Mucosa of descending colon (tissue), 3 donors: ENCODE measurements at regions not wholly inside any gene's neighbourhood (a gene's known extent, or its start where the extent isn't known, plus 50 kb on each side); places are given as distances from the start of the nearest gene placed in this dataset.

Source experiments
- ATAC-seq: fragments of 200-7000 bp; cut with Tn5 transposase; one replicate; pipeline ENCODE4 v1.9.1; 2020; ENCODE audit warnings: mild to moderate bottlenecking, moderate library complexity
- DNase-seq, 3 donors: peaks; one replicate each; pipeline ENCODE4 v3.0.0-alpha.2; 2020
- H3K36me3 ChIP-seq: fragments of 200-600 bp; one replicate; pipeline ENCODE4 v1.8.0; 2021; ENCODE audit warnings: low read depth, mild to moderate bottlenecking
- H3K4me1 ChIP-seq: fragments of 200-600 bp; one replicate; pipeline ENCODE4 v1.8.0; 2021; ENCODE audit warnings: low read depth, mild to moderate bottlenecking
- H3K4me3 ChIP-seq: fragments of 200-600 bp; one replicate; pipeline ENCODE4 v1.8.0; 2021; ENCODE audit warnings: mild to moderate bottlenecking
- H3K9me3 ChIP-seq: fragments of 200-600 bp; one replicate; pipeline ENCODE4 v1.8.0; 2021; ENCODE audit warnings: mild to moderate bottlenecking
- intact Hi-C, 2 donors: fragments of 100-400 bp; cut with DNase I in 1 of 2; cut with micrococcal nuclease in 1 of 2; formaldehyde crosslinking; loops; one replicate each; pipeline versions ENCODE4 v1.11.0 to v1.11.1; 2022; cut with DNase I, micrococcal nuclease
- TF ChIP-seq, protein P1 (sequence below): fragments of 200-600 bp; IDR thresholded peaks from one replicate; pipeline ENCODE4 v1.8.0; 2022; ENCODE audit warnings: antibody characterized with exemption, mild to moderate bottlenecking
- donor health status: DM: no; HTN: no; CAD: no; lungs with moderate emphysema.
- donor health status: DM: no; HTN: no; CAD: no.
- donor health status: DM: no; HTN: yes; CAD: no.

DNA sequence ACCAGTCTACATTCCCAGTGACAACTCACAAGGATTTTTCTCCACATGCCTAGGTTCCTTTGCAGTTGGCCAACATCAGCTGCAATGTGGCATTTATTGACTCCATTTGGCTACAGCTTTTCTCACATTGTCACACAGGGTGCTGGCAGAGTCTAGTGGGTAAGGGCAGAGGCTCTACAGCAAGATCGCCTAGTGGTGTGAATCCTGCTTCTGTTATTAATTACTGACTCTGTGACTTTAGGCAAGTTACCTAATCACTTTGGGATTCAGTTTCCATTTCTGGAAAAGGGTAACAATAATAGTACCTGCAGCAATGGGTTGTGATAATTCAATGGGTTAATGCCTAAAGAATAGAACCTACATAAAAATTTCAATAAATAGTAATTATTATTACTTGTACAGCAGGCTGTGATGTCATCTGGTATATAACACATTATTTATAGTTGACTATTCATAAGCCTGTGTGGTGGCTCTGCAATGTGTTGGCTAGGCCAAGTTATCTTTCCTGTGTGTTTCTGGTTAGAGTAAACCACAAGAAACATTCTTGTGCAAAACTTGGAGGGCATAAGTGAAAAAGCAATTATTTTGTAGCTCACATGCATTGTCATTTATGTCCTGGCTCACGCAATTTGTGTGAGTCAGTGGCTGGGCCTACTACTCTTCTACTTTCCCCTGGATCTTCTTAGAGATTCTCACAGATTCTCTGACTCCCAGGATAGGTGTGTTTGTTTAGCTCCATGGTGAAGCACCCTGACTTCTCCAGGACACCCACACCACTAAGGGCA is 59.5 kb downstream of the PTGS2 start:
- no peak for ATAC-seq
- TF ChIP-seq, protein P1, sequence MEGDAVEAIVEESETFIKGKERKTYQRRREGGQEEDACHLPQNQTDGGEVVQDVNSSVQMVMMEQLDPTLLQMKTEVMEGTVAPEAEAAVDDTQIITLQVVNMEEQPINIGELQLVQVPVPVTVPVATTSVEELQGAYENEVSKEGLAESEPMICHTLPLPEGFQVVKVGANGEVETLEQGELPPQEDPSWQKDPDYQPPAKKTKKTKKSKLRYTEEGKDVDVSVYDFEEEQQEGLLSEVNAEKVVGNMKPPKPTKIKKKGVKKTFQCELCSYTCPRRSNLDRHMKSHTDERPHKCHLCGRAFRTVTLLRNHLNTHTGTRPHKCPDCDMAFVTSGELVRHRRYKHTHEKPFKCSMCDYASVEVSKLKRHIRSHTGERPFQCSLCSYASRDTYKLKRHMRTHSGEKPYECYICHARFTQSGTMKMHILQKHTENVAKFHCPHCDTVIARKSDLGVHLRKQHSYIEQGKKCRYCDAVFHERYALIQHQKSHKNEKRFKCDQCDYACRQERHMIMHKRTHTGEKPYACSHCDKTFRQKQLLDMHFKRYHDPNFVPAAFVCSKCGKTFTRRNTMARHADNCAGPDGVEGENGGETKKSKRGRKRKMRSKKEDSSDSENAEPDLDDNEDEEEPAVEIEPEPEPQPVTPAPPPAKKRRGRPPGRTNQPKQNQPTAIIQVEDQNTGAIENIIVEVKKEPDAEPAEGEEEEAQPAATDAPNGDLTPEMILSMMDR: no peak
- intact Hi-C loops: no loop called here
- Histone ChIP-seq H3K9me3 (no peaks in the 10 kb centered on the region), H3K4me1 (no peaks in the 10 kb centered on the region), H3K4me3 (no peak overlapping the region), H3K36me3 (no peaks in the 10 kb centered on the region)
- no peak for DNase-seq

DNA sequence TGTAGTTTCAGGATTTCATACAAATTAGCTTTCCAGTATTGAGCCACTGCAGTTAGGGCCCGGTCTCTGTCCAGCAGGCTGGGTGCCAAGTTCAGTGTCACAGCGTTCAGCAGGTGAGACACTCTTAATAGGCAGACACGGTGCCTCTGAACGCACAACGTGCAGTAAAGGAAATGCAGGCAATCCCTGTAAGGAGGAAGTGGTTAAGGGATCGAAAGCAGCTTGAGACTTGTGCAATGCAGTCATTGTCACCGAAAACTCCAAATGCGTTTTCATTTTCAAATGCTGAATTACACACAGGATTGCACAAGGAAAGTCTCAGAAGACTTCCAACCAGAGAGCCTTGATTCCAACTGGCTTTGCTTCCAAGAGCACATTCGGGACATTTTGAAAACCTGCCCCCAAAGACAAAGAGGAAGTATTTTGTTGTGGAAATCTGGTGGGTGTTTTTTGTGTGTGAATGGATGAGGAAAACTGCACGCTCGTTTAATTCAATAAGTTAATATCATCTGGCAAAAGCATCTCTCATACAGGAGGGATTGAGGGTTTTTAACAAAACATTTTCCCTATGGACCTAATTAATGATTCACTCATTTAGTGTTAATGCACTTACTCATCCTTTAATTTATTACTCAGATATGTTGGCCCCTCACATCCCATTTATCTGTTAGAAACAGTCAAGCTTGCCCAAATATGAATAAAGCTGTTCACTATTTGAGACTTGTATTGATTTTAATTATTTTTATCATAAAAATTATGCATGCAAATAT is 61.6 kb downstream of the PTGS2 start:
- ATAC-seq: peak; percentile 98
- peak; percentile 60 to 67 (median 66) for DNase-seq
- H3K4me1 ChIP-seq: no peaks in the 10 kb centered on the region
- TF ChIP-seq, protein P1: no peak
- intact Hi-C loops: no loop called here
- no peaks in the 10 kb centered on the region for H3K36me3 ChIP-seq
- no peaks in the 10 kb centered on the region for H3K9me3 ChIP-seq
- no peak overlapping the region for H3K4me3 ChIP-seq

DNA sequence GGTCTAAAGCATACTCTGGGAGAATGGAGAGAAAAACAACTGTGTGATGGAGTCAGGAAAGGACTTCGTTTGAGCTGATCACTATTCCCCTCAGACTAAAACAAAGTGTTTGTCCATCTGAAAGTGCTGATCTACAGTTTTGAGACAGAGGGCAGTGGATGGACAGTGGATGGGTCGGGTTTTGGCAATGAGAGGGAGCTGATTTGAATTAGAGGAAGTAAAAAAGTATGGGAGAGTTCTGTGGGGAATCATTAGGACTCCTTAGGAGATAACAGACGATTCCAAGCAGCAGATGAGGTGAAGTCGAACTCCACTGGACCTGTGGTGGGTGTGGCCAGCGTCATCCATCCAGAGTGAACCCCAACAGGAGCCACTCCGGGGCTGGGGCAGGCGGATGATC is 62.3 kb downstream of the PTGS2 start:
- intact Hi-C loops: no loop called here
- Histone ChIP-seq H3K4me1 (no peaks in the 10 kb centered on the region), H3K4me3 (no peak overlapping the region), H3K9me3 (no peaks in the 10 kb centered on the region), H3K36me3 (no peaks in the 10 kb centered on the region)
- DNase-seq: no peak
- peak; percentile 28 for ATAC-seq
- TF ChIP-seq, protein P1: no peak

DNA sequence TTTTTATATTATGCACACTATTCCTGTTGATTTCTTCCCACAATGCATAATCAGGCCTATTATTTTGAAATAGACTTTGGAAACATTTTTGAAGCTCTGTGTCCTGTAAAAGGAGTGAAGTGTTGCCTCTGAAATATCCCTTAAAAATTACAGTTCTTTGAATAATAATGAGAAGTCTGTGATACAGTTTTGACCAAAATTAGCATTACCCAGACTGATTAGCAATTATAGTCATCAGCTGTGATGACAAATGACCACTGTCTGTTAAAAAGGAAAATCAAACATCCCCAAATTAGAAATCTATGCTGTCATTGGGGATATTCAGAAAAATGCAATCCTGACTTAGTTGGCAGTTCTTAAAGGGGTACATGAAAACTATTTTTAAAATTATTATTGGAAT is 63.7 kb downstream of the PTGS2 start:
- no peaks in the 10 kb centered on the region for H3K9me3 ChIP-seq
- ATAC-seq (no peak), DNase-seq (no peak)
- TF ChIP-seq, protein P1: no peak
- H3K4me1 ChIP-seq: no peaks in the 10 kb centered on the region
- H3K4me3 ChIP-seq: no peak overlapping the region
- H3K36me3 ChIP-seq: no peaks in the 10 kb centered on the region
- intact Hi-C loops: no loop called here

DNA sequence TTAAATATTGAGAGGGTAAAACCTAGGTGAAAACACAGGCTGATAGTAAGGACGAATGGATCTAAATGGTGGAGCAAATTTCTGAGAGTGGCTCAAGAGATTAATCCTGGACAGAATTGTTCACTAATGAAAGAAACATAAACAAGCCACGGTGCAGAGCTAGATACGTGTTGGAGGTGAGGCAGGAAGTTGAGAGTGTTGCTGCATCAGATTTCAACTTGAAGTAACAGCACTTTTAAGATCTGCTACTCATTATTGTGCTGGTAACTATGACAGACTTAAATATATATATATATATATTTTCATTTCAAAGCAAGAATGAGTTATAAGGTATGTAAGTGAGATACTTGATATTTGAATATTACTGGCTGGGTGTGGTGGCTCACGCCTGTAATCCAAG is 64.9 kb downstream of the PTGS2 start:
- no peak for DNase-seq
- TF ChIP-seq, protein P1: no peak
- intact Hi-C loops: no loop called here
- H3K4me1 ChIP-seq: no peaks in the 10 kb centered on the region
- no peak for ATAC-seq
- H3K4me3 ChIP-seq: no peak overlapping the region
- H3K36me3 ChIP-seq: no peaks in the 10 kb centered on the region
- no peaks in the 10 kb centered on the region for H3K9me3 ChIP-seq
